ENCODE measurements at regions not wholly inside any gene's neighbourhood (a gene's known extent, or its start where the extent isn't known, plus 50 kb on each side); places are given as distances from the start of the nearest gene placed in this dataset.

DNA sequence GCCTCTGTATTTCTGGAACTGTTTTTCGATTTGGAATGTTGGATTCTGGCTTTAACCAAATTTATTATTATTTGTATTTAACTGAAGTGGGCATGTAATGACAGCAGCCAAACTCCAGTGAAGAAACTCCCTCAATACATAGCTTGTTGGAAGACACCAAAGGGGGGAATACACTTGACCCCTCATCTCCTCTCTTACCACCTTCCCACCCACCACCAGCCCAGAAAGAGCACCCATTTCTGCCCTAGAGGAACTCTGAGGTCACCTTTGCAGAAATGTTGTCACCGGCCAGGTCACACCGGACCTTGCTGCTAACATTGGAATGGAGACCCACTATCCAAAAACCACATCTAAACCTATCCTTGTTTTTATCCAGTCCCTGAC lies 58.6 kb upstream of the CA12 start:
- TF ChIP-seq, protein P1, sequence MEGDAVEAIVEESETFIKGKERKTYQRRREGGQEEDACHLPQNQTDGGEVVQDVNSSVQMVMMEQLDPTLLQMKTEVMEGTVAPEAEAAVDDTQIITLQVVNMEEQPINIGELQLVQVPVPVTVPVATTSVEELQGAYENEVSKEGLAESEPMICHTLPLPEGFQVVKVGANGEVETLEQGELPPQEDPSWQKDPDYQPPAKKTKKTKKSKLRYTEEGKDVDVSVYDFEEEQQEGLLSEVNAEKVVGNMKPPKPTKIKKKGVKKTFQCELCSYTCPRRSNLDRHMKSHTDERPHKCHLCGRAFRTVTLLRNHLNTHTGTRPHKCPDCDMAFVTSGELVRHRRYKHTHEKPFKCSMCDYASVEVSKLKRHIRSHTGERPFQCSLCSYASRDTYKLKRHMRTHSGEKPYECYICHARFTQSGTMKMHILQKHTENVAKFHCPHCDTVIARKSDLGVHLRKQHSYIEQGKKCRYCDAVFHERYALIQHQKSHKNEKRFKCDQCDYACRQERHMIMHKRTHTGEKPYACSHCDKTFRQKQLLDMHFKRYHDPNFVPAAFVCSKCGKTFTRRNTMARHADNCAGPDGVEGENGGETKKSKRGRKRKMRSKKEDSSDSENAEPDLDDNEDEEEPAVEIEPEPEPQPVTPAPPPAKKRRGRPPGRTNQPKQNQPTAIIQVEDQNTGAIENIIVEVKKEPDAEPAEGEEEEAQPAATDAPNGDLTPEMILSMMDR (IDR thresholded peaks at IDR 0.05), result no peak
- TF ChIP-seq POLR2A (IDR thresholded peaks at IDR 0.05), result no peak
